T-helper 2 cell treated with Interferon-gamma antibody and Interleukin-4, amounts not matched to agents 5 μg/mL and 100 μg/mL, for 36 hours (primary cell): ENCODE measurements at regions not wholly inside any gene's neighbourhood (a gene's known extent, or its start where the extent isn't known, plus 50 kb on each side); places are given as distances from the start of the nearest gene placed in this dataset.
"Not testable (repeated sequence)": the region's sequence is repeated elsewhere in the genome, so short reads cannot be mapped to it uniquely, and the experiment has no call there.

Source experiments
- DNase-seq: peaks from one replicate; pipeline ENCODE4 v3.0.0; 2021; ENCODE audit warnings: low spot score
- H3K27ac Mint-ChIP-seq: one replicate; pipeline ENCODE4 v1.8.0; 2021; ENCODE audit warnings: mild to moderate bottlenecking, mixed read lengths
- H3K27me3 Mint-ChIP-seq: one replicate; pipeline ENCODE4 v1.8.0; 2021; ENCODE audit warnings: low read depth, mixed read lengths
- H3K36me3 Mint-ChIP-seq: one replicate; pipeline ENCODE4 v1.8.0; 2021; ENCODE audit warnings: low read depth, mixed read lengths
- H3K4me1 Mint-ChIP-seq: one replicate; pipeline ENCODE4 v1.8.0; 2021; ENCODE audit warnings: low read depth, mixed read lengths
- H3K4me3 Mint-ChIP-seq: one replicate; pipeline ENCODE4 v1.8.0; 2022; ENCODE audit warnings: mild to moderate bottlenecking, moderate library complexity, mixed read lengths
- H3K9me3 Mint-ChIP-seq: one replicate; pipeline ENCODE4 v1.8.0; 2021; ENCODE audit warnings: mixed read lengths

- Mint-ChIP-seq H3K27me3 (no peaks in the 10 kb centered on the region), H3K4me3 (no peak overlapping the region), H3K4me1 (peaks cover 54% of the 10 kb centered on the region), H3K27ac (no peak overlapping the region), H3K36me3 (peaks cover 39% of the 10 kb centered on the region), H3K9me3 (no peaks in the 10 kb centered on the region)
- DNase-seq = no peak
These were observed 57.7 kb upstream of the ATP5PO start for GRCh38 chr21:33973268-33973667.

DNA sequence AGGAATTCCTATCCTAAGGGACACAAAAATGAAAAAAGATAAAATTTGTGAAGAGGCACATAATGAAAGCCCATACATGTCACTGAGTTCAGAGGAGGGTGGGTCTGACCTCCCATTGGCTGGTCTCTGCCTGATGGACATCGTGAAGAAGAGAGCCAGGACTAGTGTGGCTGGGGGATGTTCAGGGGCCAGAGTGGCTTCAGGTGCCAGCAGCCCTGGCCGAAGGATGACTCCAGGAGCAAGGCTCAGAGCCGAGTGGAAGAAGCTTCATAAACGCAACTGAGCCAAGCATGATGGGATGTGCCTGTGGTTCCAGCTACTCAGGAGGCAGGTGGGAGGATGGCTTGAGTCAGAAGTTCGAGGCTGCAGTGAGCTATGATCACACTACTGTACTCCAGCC lies 56.9 kb upstream of the ATP5PO start:
- Mint-ChIP-seq H3K27ac (peak overlapping the region; percentile 55), H3K4me3 (no peak overlapping the region), H3K4me1 (peaks cover 53% of the 10 kb centered on the region), H3K9me3 (no peaks in the 10 kb centered on the region), H3K36me3 (peaks cover 41% of the 10 kb centered on the region), H3K27me3 (no peaks in the 10 kb centered on the region)
- no peak for DNase-seq

DNA sequence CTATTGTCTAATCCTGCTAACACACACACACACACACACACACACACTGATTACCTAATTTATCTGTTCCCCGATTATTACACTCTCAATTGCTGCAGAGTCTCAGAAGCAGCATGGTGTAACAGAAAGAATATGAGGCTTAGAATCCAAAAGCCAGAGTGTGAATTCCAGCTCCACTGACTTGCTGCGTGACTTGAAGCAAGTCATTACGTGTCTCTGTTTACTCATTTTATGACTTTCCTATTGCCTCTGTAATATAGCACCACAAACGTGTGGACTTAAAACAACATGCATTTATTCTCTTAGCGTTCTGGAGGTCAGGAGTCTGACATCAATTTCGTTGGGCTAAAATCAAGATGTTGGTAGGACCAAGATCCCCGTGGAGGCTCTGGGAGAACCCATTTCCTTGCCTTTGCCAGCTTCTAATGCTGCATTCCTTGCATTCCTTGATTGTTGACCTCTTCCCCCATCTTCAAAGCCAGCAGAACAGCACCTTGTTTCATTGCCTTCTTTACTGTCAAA lies 55.9 kb upstream of the ATP5PO start:
- H3K27ac Mint-ChIP-seq = peak overlapping the region; percentile 3
- no peak overlapping the region for H3K4me3 Mint-ChIP-seq
- peaks cover 45% of the 10 kb centered on the region for H3K36me3 Mint-ChIP-seq
- no peak for DNase-seq
- no peaks in the 10 kb centered on the region for H3K9me3 Mint-ChIP-seq
- no peaks in the 10 kb centered on the region for H3K27me3 Mint-ChIP-seq
- H3K4me1 Mint-ChIP-seq = peaks cover 43% of the 10 kb centered on the region

DNA sequence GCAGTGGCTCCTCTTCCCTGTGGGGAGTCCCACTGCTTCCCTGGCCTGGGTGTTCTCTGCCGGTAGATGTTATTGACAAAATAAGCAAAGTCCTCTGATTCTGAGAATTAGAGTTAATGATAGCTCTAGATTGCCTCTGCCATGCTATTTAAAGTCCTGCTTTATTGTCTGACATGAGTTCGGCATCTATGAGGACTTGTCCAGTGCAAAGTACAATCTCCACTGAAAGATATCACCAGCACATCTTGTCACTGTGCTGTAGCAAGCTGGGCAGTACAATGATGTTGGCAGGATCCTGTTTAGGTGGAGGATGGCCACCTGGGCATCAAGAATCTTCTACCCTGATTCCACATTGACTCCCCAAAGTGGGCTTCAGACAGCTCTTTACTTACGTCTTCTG lies 54.0 kb upstream of the ATP5PO start:
- H3K4me1 Mint-ChIP-seq = peaks cover 25% of the 10 kb centered on the region
- peaks cover 41% of the 10 kb centered on the region for H3K36me3 Mint-ChIP-seq
- no peaks in the 10 kb centered on the region for H3K9me3 Mint-ChIP-seq
- no peak overlapping the region for H3K4me3 Mint-ChIP-seq
- DNase-seq = no peak
- H3K27ac Mint-ChIP-seq = no peak overlapping the region
- H3K27me3 Mint-ChIP-seq = no peaks in the 10 kb centered on the region

- Mint-ChIP-seq H3K4me3 (no peak overlapping the region), H3K27me3 (no peaks in the 10 kb centered on the region), H3K27ac (no peak overlapping the region), H3K4me1 (peaks cover 19% of the 10 kb centered on the region), H3K9me3 (no peaks in the 10 kb centered on the region), H3K36me3 (peaks cover 39% of the 10 kb centered on the region)
- DNase-seq = no peak
These were observed 53.4 kb upstream of the ATP5PO start for GRCh38 chr21:33968995-33969348.

DNA sequence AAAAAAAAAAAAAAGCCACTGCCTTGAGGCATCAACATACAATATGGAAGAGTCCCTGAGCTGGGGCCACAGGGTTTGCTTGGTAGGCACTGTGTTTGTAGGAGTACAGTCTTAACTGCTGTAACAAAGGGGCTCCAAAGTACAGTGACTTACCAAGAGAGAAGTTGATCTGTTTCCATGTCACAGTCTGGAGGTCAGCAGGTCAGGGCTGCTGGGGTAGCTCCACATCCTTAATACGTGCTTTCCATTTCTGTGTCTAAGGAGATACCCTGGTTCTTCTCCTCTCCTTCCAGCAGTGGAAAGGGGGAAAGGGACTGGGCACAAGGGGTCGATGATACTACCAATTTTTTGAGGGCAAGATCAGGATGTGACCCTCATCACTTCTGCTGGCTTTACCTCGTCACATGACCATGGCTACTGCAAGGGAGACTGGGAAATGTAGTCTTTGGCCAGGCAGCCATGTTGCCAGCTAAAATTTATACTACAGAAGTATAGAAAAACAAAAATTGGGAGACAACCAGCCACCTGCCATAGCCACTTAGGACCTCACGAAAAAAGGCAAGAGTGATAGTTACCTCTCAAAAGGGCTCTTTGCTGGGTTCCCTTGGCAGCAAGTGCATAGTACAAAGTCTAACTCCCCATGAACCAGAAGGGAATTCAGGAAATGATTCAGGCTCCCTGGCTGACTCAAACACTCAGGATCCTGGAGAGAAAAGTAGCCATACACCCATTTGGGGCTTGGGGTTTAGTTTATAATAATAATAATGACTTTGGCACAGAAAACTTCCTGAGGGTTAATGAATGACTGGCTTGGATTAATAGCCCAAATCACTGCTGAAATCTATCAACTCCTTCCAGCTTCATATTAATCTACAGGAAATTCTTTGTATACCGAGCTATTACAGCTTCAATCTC lies 52.7 kb upstream of the ATP5PO start:
- Mint-ChIP-seq H3K9me3 (no peaks in the 10 kb centered on the region), H3K4me3 (no peak overlapping the region), H3K36me3 (peaks cover 43% of the 10 kb centered on the region), H3K27ac (no peak overlapping the region), H3K27me3 (no peaks in the 10 kb centered on the region), H3K4me1 (peaks cover 20% of the 10 kb centered on the region)
- DNase-seq = no peak

DNA sequence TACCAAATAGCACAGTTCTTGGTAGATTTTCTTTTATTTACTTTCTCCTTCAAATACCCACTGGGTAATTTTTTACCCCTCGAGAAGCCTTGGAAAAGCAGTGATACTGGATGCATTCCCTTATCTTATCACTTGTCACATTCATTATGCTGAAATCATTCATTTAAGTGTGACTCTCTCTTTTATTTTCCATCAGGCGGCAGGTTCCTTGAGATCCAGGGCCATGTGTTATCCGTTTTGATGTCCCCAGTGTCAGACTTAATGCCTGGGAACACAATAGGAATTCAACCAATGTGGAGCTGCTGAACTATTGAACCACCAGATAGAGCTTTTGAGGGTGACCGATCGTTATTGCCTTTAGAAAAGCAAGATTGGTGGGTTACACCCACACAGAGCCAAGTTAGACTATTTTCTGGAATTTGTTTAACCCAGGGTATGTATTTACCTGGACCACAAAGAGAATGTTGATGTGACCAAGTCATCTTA lies 51.5 kb upstream of the ATP5PO start:
- Mint-ChIP-seq H3K4me1 (peaks cover 18% of the 10 kb centered on the region), H3K9me3 (peaks cover 3% of the 10 kb centered on the region), H3K27me3 (no peaks in the 10 kb centered on the region), H3K36me3 (peaks cover 52% of the 10 kb centered on the region), H3K4me3 (no peak overlapping the region), H3K27ac (no peak overlapping the region)
- DNase-seq = no peak

DNA sequence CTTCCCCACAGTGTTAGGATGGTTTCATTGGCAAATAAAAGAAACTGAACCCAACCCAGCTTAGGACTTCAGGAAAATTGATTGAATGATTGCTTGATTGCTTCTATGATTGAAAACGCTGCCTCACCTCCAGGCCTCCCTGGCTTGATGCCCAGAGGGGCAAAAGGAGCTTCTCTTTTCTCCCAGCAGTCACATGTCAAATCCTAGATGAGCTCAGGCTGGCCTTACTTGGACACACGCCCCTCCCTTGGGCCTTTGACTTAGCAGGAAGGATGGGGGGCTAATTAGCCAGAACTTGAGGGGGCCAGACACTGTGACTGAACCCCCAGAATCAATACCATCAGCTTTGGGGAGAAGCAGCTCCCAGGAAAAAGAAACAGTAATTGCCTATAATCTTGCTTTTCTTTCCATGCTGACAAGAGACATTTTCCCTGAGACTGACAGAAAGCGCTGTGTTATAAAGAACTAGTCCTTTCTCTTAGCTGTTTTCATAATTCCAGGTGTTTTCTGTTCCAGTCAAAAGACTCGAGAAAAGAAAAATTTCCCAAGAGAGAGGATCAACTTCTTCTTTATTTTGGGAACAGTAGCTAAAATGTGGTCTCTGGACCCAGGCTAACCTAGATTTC lies 50.8 kb upstream of the ATP5PO start:
- H3K9me3 Mint-ChIP-seq = peaks cover 5% of the 10 kb centered on the region
- no peak for DNase-seq
- peaks cover 54% of the 10 kb centered on the region for H3K36me3 Mint-ChIP-seq
- no peak overlapping the region for H3K4me3 Mint-ChIP-seq
- no peaks in the 10 kb centered on the region for H3K27me3 Mint-ChIP-seq
- H3K4me1 Mint-ChIP-seq = peaks cover 11% of the 10 kb centered on the region
- H3K27ac Mint-ChIP-seq = no peak overlapping the region

GRCh38 chr21:33965662-33966061 lies 50.1 kb upstream of the ATP5PO start:
- not testable (repeated sequence) for H3K27ac Mint-ChIP-seq, H3K9me3 Mint-ChIP-seq, H3K27me3 Mint-ChIP-seq, H3K4me3 Mint-ChIP-seq, DNase-seq
- H3K36me3 Mint-ChIP-seq = peaks cover 55% of the 10 kb centered on the region
- H3K4me1 Mint-ChIP-seq = peaks cover 10% of the 10 kb centered on the region
